K562 (cell line): ENCODE measurements at regions not wholly inside any gene's neighbourhood (a gene's known extent, or its start where the extent isn't known, plus 50 kb on each side); places are given as distances from the start of the nearest gene placed in this dataset.

Experiments used
- CTCF ChIP-seq, 3 experiments: IDR thresholded peaks in 2 of 3; conservative IDR thresholded peaks in 1 of 3; 2 replicates each; pipeline ENCODE4 v1.5.1; 2011 to 2012; ENCODE audit warnings: low read length in 3 of 3, mild to moderate bottlenecking in 3 of 3, control low read depth in 2 of 3, improper control_type of control experiment in 1 of 3, inconsistent platforms in 1 of 3, low read depth in 1 of 3, mixed read lengths in 1 of 3, moderate library complexity in 1 of 3; ENCODE audit not compliant: insufficient read depth in 2 of 3
- EZH2 ChIP-seq: IDR thresholded peaks from 2 replicates; pipeline ENCODE4 v1.6.1; 2012; ENCODE audit warnings: low read depth, mild to moderate bottlenecking, inconsistent platforms, low read length, borderline replicate concordance
- PREB ChIP-seq: sonication (generic); formaldehyde crosslinking; IDR thresholded peaks from 2 replicates; pipeline ENCODE4 v1.8.1; 2023; ENCODE audit warnings: mild to moderate bottlenecking, missing genetic modification reagents
- RBM34 ChIP-seq: fragments of 200-400 bp; formaldehyde crosslinking; IDR thresholded peaks from 2 replicates; pipeline ENCODE4 v1.6.1; 2018; ENCODE audit warnings: low read length, borderline replicate concordance; ENCODE audit not compliant: insufficient read depth
- ZNF431 ChIP-seq: sonication (generic); formaldehyde crosslinking; IDR thresholded peaks from 2 replicates; pipeline ENCODE4 v1.8.0; 2022; ENCODE audit warnings: mild to moderate bottlenecking, missing genetic modification reagents

- no peak for TF ChIP-seq CTCF (IDR thresholded peaks at IDR 0.05 in 2 of 3, conservative IDR thresholded peaks at IDR 0.05 in 1 of 3; ENCODE audit: insufficient read depth in 2 of 3, low read depth in 1 of 3, low read length in 3 of 3)
- TF ChIP-seq EZH2, result no peak
- no peak for TF ChIP-seq ZNF431 (CRISPR knock-in tag)
- TF ChIP-seq PREB (CRISPR knock-in tag), result no peak
- TF ChIP-seq RBM34, result no peak
Measured at GRCh38 chr2:42926434-42927333, 134.3 kb upstream of the HAAO start.
